GM12891 (cell line): ENCODE measurements at regions not wholly inside any gene's neighbourhood (a gene's known extent, or its start where the extent isn't known, plus 50 kb on each side); places are given as distances from the start of the nearest gene placed in this dataset.

Source experiments
- DNase-seq: peaks from one replicate; pipeline ENCODE4 v3.0.0; 2011; ENCODE audit warnings: low spot score; ENCODE audit not compliant: insufficient read length
- FAIRE-seq: peaks from 2 replicates; lab custom pipeline; 2011; peaks lifted over from hg19 to GRCh38; lab: Jason Lieb, UNC
- PAX5 ChIP-seq: IDR thresholded peaks from 2 replicates; pipeline ENCODE4 v1.6.1; 2011; ENCODE audit warnings: low read length, moderate library complexity, mild to moderate bottlenecking; ENCODE audit not compliant: insufficient read depth, severe bottlenecking
- POLR2A ChIP-seq: IDR thresholded peaks from 2 replicates; pipeline ENCODE4 v1.6.1; 2011; ENCODE audit warnings: low read depth, low read length, control low read depth
- POLR2AphosphoS5 ChIP-seq: IDR thresholded peaks from 2 replicates; pipeline ENCODE4 v1.6.1; 2011; ENCODE audit warnings: low read depth, low read length, control low read depth
- POU2F2 ChIP-seq: IDR thresholded peaks from 2 replicates; pipeline ENCODE4 v1.6.1; 2011; ENCODE audit warnings: low read depth, mild to moderate bottlenecking, control low read depth, low read length, moderate library complexity
- SPI1 ChIP-seq: IDR thresholded peaks from 2 replicates; pipeline ENCODE4 v1.6.1; 2011; ENCODE audit warnings: low read depth, low read length, control low read depth
- TAF1 ChIP-seq: IDR thresholded peaks from 2 replicates; pipeline ENCODE4 v1.6.1; 2011; ENCODE audit warnings: low read depth, low read length, control low read depth

GRCh38 chr18:37955201-37955600, 389.6 kb upstream of the CELF4 start:
- TF ChIP-seq POU2F2 (no peak), TAF1 (no peak), POLR2A (no peak), POLR2AphosphoS5 (no peak), PAX5 (no peak), SPI1 (no peak)
- DNase-seq (no peak), FAIRE-seq (no peak)

- no peak for FAIRE-seq
- TF ChIP-seq POLR2AphosphoS5 (no peak), TAF1 (no peak), POU2F2 (no peak), PAX5 (no peak), SPI1 (no peak), POLR2A (no peak)
- no peak for DNase-seq
These were observed 388.3 kb upstream of the CELF4 start for GRCh38 chr18:37953876-37954275.

GRCh38 chr18:37948471-37948870, 382.9 kb upstream of the CELF4 start:
- TF ChIP-seq TAF1 (no peak), PAX5 (no peak), POLR2A (no peak), POLR2AphosphoS5 (no peak)
- FAIRE-seq (no peak), DNase-seq (no peak)

- FAIRE-seq (no peak), DNase-seq (no peak)
- TF ChIP-seq PAX5 (no peak), POLR2AphosphoS5 (no peak), SPI1 (no peak), POU2F2 (no peak), TAF1 (no peak), POLR2A (no peak)
These were observed 380.7 kb upstream of the CELF4 start for GRCh38 chr18:37946324-37946723.

GRCh38 chr18:37944700-37945270, 379.2 kb upstream of the CELF4 start:
- no peak for FAIRE-seq

GRCh38 chr18:37937287-37937686, 371.7 kb upstream of the CELF4 start:
- FAIRE-seq = no peak
- no peak for TF ChIP-seq POLR2AphosphoS5
- no peak for TF ChIP-seq SPI1
- TF ChIP-seq TAF1 = no peak
- TF ChIP-seq PAX5 = no peak
- TF ChIP-seq POLR2A = no peak
- TF ChIP-seq POU2F2 = no peak
- DNase-seq = no peak

More at GRCh38 chr18:37944700-37945270, 379.2 kb upstream of the CELF4 start:
- no peak for DNase-seq
- no peak for TF ChIP-seq PAX5
- no peak for TF ChIP-seq SPI1
- TF ChIP-seq POLR2A = no peak
- TF ChIP-seq POLR2AphosphoS5 = no peak
- no peak for TF ChIP-seq TAF1

- no peak for FAIRE-seq
- DNase-seq = no peak
- no peak for TF ChIP-seq PAX5
- no peak for TF ChIP-seq POU2F2
- TF ChIP-seq TAF1 = no peak
- no peak for TF ChIP-seq POLR2A
- no peak for TF ChIP-seq POLR2AphosphoS5
- TF ChIP-seq SPI1 = no peak
These were observed 369.5 kb upstream of the CELF4 start for GRCh38 chr18:37935086-37935485.

- no peak for DNase-seq
- TF ChIP-seq SPI1 (no peak), POU2F2 (no peak), POLR2AphosphoS5 (no peak), PAX5 (no peak)
- no peak for FAIRE-seq
These were observed 365.0 kb upstream of the CELF4 start for GRCh38 chr18:37930640-37931039.

- DNase-seq (no peak), FAIRE-seq (no peak)
- TF ChIP-seq TAF1 (no peak), POLR2AphosphoS5 (no peak), POLR2A (no peak), SPI1 (no peak), POU2F2 (no peak), PAX5 (no peak)
These were observed 356.6 kb upstream of the CELF4 start for GRCh38 chr18:37922162-37922561.

GRCh38 chr18:37920865-37921264, 355.3 kb upstream of the CELF4 start:
- TF ChIP-seq POLR2A = no peak
- TF ChIP-seq SPI1 = peak; percentile 83
- FAIRE-seq = no peak
- DNase-seq = no peak

- TF ChIP-seq TAF1 = no peak
- no peak for TF ChIP-seq SPI1
- TF ChIP-seq PAX5 = no peak
- TF ChIP-seq POLR2AphosphoS5 = no peak
- no peak for TF ChIP-seq POU2F2
- no peak for FAIRE-seq
- no peak for DNase-seq
These were observed 347.5 kb upstream of the CELF4 start for GRCh38 chr18:37913051-37913450.
